ENCODE measurements at regions not wholly inside any gene's neighbourhood (a gene's known extent, or its start where the extent isn't known, plus 50 kb on each side); places are given as distances from the start of the nearest gene placed in this dataset.
"Not testable (repeated sequence)": the region's sequence is repeated elsewhere in the genome, so short reads cannot be mapped to it uniquely, and the experiment has no call there.

DNA sequence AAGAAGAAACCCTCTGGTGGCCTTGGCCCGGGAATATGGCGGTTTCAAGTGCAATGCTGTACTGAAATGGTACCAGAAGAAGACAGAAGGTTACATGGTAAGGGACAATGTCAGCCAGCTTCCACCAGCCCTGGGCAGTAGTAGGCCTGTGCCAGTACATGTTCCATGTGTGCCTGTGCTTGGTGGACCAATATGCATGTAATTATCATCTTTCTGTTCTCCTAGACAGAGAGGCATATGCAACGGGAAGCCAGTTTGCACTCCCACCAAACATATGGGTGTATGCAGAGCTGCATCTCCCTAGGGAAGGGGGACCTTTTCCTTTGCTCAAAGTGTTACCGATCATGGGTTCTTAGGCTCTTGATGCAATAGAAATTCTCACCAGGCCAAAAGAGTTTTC lies 80.9 kb upstream of the ADORA2B start:
- DNase-seq (ENCODE audit: low read depth) = not testable (repeated sequence)

DNA sequence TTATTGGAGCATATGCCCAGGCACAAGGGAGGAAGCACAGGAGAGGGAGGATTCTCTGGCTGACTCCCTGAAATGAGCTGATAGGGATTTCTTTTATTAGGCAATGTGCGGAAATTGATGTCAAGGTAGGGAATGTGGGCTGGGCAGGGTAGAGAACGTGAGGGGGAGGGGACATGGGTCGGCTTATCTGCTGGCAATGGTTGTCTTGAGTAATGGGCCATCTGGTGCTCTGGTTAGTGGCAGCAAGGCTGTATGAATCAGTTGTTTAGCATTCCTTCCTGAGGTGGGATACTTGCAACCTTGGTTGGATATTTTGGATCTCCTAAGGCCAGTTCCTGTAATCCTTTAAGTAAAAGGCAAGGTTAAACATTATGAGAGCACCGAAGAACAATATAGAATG lies 80.5 kb upstream of the ADORA2B start:
- DNase-seq (ENCODE audit: low read depth) = not testable (repeated sequence)

DNA sequence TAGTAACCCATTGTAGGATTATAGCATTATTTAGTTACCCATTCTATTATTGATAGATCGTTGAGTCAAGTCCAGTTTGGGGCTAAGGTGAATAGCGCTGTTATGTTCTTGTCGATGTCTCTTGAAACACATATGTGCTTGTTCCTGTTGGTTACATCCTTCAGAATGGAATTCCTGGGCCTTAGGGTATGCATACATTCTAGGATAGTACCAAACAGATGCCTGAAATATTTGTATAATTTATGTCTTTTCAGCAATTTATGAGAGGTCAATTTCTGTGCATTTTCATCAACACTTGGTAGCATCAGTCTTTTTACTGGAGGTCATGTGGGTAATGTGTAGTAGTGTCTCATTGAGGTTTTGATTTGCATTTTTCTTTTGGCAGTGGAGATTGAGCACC lies 78.9 kb upstream of the ADORA2B start:
- DNase-seq (ENCODE audit: low read depth) = not testable (repeated sequence)

DNA sequence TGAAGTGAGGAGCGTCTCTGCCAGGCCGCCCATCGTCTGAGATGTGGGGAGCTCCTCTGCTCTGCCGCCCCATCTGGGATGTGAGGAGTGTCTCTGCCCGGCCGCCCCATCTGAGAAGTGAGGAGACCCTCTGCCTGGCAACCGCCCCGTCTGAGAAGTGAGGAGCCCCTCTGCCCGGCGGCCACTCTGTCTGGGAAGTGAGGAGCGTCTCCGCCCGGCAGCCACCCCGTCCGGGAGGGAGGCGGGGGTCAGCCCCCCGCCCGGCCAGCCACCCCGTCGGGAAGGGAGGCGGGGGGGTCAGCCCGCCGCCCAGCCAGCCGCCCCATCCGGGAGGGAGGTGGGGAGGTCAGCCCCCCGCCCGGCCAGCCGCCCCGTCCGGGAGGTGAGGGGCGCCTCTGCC lies 77.6 kb upstream of the ADORA2B start:
- DNase-seq (ENCODE audit: low read depth) = not testable (repeated sequence)

DNA sequence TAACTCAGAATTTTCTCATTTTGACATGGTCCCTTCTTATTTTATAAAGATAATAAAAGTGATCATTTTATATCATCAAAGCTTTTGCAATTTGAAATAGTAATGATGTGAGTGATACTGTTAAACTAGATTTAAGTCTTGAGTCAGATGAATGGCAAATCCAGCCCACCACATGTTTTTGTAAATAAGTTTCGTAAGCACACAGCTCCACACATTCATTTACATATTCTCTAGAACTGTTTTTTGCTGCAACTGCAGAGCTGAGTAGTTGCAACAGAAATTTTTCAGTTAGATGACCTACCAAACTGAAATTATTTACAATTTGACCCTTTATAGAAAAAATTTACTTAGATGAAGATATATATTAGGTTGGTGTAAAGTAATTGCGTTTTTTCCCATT lies 75.1 kb upstream of the ADORA2B start:
- DNase-seq (ENCODE audit: low read depth) = not testable (repeated sequence)

DNA sequence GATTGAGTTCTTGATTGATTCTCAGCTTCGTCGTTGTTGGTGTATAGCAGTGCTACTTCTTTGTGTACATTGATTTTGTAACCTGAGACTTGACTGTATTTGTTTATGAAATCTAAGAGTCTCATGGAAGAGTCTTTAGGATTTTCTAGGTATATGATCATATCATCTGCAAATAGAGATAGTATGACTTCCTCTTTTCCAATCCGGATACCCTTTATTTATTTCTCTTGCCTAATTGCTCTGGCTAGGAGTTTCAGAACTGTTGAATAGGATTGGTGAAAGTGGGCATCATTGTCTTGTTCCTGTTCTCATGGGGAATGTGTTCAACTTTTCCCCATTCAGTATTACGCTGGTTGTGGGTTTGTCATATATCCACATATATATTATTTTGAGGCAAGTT lies 72.3 kb upstream of the ADORA2B start:
- DNase-seq (ENCODE audit: low read depth) = not testable (repeated sequence)

DNA sequence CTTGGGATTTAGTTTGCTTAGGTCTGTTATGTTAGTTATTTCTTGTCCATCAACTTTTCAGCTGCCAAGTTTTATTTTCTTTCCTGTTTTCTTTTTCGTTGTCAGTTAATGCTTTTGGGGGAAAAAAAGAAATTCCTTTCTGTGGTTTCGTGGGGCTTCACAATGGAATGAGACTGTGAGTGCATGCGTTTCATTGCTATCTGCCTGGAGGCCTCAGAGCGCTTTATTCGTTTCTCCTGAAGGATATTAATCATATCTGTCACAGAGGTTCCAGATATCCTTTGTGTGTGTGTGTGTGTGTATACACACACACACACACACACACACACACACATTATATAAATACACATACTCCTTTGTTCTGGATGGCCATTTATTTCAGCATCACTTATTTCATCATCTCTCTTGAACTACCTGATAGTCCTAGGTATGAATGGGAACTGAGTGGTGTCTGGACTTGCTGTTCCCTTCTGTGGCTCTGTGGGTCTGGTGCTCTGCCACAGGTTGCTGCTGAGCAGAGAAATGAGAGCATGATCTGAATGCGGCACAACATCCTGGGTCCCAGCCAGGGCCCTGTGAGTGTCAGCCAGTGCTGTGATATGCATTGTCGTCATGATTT lies 66.9 kb upstream of the ADORA2B start:
- DNase-seq (ENCODE audit: low read depth) = not testable (repeated sequence)

DNA sequence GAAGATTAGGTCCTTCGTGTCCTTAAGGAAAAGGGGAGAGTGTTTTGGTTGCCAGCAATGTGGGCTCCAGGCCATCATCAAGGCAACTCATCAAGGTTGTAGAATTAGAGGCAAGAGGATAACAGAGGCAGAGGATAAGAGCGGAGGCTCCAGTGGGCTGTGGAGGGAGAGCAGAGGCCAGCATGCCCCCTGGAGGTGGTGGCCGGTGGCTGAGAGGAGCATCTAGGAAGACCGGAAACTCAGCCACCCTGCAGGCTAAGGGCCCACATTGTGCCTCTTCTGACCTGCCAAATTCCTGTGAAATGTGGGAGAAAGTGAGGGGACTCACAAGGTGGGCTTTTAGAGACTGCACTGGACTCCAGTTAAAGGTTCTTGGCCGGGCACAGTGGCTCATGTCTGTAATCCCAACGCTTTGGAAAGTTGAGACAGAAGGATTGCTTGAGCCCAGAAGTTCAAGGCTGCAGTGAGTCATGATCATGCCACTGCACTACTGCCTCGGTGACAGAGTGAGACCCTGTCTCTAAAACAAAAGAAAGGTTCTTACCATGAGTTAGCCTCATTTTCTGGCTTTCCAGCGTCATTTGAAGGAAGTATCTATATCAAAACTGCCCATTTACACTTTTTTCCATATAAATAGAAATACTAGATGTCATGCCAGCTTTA lies 62.7 kb upstream of the ADORA2B start:
- DNase-seq (ENCODE audit: low read depth) = no peak

DNA sequence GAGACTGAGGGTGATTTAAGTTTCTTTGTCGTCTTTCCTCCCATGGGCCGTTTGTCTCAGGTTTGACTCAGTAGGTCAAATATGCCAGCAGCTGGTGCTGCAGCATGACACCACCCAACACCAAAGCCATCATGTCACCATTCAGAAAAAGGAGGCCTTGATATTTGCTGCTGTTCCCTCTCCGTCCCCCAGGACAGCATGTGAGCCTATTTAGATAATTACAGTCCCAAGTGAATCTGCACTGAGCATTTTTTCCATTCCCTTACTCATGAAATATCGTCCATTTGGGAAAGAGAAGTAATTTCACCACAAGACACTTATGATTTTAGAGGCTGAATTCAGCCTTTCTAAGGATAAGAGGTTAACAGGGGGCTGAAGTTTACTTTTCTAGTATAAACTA lies 62.2 kb upstream of the ADORA2B start:
- DNase-seq (ENCODE audit: low read depth) = no peak

DNA sequence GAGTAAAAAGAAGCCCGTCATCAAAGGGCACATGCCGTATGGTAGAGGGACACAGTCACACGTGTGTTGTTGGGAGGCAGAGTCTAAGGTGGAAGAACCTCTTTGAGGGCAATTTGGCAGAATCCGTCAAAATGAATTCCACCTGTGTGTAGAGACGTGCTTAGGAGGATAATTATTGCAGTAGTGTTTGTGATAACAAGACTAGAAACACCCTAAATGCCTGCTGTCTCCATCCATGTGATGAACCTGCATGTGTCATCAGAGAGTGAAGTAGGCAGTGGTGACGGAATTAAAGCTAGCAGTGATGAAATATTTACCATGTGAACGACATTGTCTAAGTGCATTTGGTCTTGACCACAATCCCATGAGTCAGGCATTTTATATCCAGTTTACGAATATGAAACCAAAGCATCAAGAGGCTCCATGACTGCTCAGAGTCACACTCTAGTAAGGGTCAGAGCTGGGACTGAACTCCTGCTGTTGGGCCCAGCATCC lies 61.3 kb upstream of the ADORA2B start:
- no peak for DNase-seq (ENCODE audit: low read depth)

DNA sequence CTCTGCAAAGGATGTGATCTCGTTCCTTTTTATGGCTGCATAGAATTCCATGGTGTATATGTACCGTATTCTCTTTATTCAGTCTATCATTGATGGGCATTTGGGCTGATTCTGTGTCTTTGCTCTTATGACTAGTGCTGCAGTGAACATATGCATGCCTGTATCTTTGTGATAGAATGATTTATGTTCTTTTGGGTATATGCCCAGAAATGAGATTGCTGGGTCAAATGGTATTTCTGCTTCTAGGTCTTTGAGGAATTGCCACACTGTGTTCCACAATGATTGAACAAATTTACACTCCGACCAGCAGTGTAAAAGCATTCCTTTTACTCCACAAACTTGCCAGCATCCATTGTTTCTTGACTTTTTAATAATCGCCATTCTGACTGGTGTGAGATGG lies 60.2 kb upstream of the ADORA2B start:
- DNase-seq (ENCODE audit: low read depth) = no peak

DNA sequence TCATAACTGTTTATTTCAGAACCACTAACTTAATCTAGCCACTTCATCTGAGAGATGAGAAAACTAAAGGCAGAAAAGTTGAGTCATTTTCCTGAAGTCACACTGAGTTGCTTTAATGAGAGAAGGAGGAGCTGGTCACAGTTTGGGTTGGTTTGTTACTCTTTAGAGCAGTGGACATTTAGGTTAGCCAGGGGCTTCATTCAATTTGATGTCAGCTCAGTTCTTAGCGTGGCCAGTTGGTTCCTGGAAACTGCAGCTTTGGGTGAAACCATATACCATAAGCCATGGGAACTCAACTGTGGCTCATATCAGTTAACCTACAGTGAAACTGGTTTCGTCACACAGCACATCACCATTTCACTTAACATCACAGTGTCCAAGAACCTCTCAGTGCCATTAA lies 59.2 kb upstream of the ADORA2B start:
- no peak for DNase-seq (ENCODE audit: low read depth)

DNA sequence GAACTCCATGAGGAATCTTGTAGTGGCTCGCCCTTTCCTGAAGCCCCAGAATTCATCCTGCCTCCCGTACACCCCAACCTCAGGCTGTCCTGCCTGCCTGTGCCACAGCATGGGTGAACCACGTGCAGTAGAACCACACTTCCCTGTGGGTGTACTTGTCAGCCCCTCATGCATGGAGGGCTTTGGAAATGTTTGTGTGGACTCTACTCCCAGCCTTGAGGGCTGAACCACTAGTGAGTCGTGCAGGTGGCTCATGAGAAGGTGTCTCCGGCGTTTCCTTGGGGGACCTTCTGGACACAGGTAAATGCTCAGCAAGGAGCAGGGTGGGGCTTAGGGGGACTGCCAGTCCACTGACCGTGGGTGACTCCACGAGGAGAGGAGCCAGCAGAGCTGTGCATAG lies 58.7 kb upstream of the ADORA2B start:
- DNase-seq (ENCODE audit: low read depth) = no peak

DNA sequence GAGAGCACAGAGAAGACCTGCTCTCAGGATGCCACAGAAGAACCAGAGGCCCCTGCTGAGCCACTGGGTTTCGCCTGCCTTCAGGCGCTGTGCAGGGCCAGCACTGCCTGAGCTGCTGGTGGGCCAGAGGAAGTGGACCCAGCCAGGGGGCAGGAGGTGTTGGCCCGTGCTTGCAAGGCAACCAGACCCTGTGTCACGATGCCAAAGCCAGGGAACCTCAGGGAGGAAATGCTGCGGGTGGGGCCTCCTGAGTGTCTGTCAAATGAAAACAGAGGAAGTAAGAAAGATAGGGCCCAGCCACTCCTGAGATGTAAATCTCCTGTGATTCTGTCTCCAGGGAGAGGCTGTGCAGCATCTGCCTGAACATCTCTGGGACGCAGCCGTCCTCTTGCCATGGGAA lies 58.1 kb upstream of the ADORA2B start:
- DNase-seq (ENCODE audit: low read depth) = no peak

DNA sequence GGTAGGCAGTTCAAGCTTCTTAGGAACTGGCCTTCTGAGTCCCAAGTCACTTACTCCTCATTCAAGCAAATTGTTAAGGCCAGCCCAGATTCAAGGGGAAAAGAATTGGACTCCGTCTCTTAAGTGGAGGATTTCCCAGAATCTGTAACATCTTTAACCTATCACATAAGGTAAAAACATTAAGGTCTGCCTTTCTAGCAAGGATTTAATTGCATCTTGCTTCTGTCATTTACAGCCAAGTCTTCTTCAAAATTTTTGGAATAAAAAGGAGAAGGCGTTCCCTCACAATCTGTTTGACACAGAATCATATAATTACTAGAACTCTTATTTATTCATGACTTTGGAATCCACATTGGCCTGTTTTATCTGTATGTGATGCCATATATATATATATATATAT lies 56.5 kb upstream of the ADORA2B start:
- no peak for DNase-seq (ENCODE audit: low read depth)

DNA sequence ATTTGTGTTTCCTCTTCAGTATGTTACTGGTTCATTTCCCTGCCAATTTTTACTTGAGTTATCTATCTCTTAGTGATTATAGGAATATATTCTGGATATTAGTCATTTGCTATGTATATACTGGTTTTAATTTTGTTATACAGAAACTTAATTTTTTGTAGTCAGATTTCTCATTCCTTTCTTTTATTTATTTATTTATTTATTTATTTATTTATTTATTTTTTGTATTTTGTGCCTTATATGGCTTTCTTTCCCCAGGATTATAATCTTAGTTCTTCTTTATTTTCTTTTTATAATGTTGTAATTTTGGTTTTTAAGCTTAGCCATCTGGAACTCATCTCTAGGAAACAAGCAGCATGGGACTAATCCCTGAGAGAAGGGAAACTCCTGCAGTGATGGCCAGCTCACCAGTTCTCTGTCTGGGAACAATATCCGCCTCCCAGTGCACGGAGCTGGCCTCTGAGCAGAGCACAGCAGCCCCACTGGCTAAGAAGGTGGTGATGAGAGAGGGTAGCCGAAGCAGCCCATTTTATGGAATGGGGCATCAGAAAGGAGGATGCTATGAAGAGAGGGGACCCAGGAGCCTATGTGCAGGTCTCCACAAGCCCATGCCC lies 54.5 kb upstream of the ADORA2B start:
- no peak for DNase-seq (ENCODE audit: low read depth)

DNA sequence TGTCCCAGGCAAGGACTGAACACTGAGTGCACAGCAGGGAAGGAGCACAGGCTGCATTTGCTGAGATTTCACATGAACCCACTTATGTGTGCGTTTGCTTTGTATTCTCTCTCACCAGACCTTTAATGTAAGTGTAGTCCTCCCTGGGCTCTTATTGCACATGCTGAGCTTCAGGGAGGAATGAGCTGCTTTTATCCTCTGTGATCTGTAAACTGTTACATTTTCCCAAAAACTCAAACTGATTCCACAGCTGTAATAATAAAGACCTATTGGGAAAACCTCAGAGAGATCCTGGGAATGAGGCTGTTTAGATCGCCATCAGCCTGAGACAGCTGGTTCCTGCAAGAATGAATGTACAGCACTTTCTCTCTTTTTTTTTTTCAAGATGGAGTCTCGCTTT lies 53.6 kb upstream of the ADORA2B start:
- no peak for DNase-seq (ENCODE audit: low read depth)

DNA sequence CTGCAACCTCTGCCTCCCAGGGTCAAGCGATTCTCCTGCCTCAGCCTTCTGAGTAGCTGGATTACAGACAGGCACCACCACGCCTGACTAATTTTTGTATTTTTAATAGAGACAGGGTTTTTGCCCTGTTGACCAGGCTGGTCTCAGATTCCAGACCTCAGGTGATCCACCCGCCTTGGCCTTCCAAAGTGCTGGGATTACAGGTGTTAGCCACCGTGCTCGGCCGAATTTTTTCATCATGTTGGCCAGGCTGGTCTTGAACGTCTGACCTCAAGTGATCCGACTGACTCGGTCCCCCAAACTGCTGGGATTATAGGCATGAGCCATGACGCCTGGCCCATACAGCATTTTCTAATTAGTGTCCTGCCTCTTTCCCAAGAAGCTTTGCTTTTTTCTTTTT lies 52.7 kb upstream of the ADORA2B start:
- DNase-seq (ENCODE audit: low read depth) = no peak

DNA sequence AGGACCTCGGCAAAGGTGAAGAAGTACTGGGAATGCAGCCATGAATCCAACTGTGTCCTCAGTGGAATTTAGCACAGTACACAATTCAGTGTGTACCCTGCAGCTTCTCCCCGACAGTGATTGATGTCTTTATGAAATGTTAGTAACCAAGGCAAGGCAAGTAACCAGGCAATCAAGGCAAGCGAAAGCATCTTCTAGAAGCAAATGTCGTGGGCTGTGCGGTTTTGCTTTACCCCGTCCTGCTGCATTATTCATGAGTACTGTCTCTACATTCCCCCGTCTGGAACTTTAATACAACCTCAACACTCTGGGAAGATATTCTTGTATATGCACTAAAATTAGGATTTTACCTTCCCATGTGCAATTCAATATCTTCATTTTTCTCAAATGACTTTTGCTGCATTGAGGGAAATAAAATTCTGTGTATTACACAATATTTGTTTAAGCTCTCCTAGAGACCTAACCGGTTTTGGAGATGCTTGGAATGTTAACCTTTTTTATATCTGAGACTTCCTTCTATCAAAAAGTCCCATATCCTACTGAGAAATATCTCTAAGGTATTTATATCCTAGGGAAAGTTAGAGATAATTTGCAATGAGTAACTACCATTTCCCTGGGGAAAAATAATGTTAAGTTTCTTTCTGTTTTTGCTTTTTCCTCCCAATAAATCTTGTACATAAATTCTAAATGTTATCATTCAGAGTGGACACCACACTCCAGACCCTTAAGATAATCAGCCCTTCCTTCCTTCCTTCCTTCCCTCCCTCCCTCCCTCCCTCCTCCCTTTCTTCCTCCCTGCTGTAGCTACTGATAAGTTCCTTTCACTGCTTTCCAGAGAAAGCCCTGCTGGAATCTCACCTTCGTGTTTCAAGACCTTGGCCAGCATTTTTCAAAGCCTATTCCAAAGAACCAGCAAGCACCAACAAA lies 51.9 kb upstream of the ADORA2B start:
- DNase-seq (ENCODE audit: low read depth) = no peak

DNA sequence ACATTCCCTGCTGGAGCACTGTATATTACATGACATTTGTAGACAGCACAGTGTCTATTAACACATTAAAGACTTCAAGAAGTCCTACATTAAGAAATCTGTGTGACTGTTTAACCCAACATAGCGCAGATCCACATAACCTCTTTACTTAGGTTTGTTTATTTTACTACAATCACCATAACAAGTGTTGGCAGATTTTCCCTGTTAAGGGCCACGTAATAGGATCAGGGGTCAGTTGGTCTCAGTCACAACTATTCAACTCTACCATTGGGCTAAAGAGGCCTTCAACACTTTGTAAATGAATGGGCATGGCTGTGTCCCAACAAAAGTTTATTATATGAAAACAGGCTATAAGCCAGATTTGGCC lies 51.3 kb upstream of the ADORA2B start:
- DNase-seq (ENCODE audit: low read depth) = no peak

DNA sequence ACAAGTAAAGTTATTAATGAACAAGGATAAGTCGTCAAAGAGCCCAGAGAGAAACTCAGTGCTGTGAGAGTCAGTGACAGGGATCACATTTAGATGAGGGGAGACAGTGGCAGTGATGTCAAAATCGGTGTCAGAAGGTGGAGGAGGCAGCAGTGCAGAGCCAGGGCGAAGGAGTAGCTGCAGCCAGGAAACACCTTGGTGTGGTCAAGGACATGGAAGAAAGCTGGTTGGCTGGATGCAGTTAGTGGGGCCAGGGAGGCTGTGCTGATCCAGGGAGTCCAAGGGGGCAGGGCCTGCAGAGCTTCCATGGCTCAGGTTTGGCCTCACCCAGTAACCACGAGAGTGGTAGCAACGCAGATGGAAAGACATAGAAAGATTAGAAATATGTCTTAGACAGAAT lies 50.7 kb upstream of the ADORA2B start:
- no peak for DNase-seq (ENCODE audit: low read depth)

DNA sequence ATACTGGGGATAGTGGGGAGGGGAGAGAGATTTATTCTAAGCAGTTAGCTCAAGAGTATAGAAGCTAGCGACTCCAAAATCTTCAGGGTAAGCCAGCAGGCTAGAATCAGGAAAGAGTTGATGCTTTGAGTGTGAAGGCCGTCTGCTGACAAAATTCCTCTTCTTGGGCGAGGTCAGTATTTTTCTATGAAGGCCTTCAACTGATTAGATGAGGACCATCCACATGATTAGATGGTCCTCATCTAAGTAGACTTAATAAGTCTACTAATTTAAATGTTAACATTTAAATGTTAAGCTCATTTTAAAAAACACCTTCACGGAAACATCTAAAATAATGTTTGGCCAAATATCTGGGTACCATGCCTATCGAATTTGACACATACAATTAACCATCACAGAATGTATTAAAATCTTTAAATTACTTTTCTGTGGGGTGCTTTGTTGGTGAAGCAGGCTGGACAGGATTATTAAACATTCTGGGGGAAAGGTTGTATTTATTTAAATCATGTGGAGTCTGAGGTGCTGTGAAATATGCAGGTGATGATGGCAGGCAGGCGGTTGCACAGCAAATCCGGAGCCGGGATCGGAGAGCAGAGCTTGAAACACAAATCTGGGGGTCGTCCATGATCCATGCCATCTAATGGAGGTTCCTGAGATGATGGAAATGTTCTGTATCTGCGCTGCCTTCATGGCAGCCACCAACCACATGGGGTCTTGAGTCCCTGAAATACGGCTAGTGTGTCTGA lies 49.8 kb upstream of the ADORA2B start:
- DNase-seq (ENCODE audit: low read depth) = no peak

Data from stimulated activated CD8-positive, alpha-beta memory T cell treated with anti-CD3 and anti-CD28 coated beads, Interleukin-15, amount 100 ng/mL, for 1 hour (primary cell).